ENCODE measurements at regions not wholly inside any gene's neighbourhood (a gene's known extent, or its start where the extent isn't known, plus 50 kb on each side); places are given as distances from the start of the nearest gene placed in this dataset.
"Not testable (repeated sequence)": the region's sequence is repeated elsewhere in the genome, so short reads cannot be mapped to it uniquely, and the experiment has no call there.

GRCh38 chr3:33919312-33920120 lies 121.1 kb downstream of the PDCD6IP start:
- DNase-seq: no peak

GRCh38 chr3:33920511-33920910 lies 122.1 kb downstream of the PDCD6IP start:
- no peak for DNase-seq

DNA sequence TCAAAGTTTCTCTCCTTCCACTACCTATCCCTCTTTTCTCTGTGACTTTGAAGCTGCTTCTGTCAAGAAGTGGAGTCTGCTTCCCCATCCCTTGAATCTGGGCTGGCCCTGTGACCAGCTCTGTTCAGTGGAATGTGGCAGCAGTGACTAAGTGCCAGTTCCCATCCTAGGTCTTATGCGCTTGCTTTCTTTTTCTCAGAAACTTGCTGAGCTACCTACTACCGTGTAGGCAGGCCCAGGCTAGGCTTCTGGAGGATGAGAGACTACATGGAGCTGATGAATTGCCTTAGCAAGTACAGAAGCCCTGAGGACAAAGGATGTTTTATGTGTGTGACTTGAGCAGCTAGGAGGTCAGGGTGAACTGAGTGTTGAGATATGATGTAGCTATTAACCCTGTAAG lies 123.2 kb downstream of the PDCD6IP start:
- no peak for DNase-seq

- no peak for DNase-seq
Observed at GRCh38 chr3:33926998-33927605, 128.7 kb downstream of the PDCD6IP start.

DNA sequence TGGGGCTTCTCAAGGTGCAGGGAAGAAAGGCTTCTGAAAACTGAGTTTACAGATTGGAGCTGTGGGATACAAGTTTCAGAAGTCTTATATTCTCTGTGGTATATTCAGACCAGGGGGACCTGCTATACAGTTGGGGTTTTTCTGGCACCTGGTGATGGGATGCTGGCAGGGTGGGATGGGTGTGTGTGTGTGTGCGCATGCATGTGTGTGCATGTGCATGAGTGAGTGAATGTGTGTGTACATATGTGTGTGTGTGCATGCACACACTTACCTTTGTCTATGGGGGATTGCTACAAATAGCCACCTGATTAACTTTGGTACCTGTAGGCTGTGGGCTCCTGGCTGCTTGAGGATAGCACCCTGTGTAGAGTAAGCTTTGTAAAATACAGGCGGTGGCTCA lies 131.4 kb downstream of the PDCD6IP start:
- no peak for DNase-seq

DNA sequence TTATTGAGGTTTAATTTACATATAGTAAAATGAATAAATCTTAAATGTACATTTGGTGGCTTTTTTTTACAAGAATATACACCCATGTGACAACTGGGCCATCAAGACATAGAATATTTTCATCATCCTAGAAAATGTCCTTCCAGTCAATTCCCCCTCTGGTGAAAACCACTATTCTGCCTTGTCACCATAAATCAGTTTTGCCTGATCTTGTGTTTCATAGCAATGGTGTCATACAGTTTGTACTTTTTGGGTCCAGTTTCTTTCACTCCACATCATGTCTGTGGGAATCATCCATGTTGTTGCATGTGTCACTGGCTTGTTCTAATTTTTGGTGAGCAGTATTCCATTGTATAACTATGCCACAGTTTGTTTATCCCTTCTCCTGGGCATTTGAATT lies 133.1 kb downstream of the PDCD6IP start:
- DNase-seq: no peak

DNA sequence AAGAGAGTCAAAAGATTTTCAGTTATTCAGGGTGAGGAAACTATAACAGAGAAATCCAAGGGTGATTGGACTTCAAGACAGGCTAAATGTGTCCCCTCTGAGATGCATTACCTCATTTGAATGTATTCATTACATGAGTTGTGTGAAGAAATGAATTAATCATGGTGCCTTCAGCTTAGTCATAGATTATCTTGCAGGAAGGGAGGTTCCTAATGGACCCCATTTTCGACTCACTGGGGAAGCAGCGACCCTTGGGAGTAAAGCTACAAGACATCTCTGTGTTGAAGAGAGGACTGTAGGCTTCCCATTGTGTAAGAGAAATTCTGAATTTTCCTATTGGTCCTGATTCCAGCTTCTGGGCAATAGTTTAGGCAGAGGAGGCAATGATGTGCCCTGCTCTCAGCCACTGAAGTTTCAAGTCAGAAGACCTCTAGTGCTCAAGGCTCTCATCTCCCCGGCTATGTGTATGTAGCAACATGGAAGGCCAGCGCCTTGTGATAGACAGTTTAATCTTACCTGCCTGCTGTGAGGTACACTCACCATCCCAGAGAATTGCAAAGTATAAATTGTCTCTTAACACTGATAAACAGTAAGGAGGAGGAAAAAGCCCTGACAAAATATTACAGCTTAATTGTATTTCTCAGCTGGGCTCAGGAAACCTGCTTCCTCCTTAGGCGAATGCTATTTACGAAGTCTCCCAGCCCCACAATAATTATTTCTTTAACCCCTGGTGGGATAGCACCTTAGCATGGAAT lies 133.8 kb downstream of the PDCD6IP start:
- no peak for DNase-seq

DNA sequence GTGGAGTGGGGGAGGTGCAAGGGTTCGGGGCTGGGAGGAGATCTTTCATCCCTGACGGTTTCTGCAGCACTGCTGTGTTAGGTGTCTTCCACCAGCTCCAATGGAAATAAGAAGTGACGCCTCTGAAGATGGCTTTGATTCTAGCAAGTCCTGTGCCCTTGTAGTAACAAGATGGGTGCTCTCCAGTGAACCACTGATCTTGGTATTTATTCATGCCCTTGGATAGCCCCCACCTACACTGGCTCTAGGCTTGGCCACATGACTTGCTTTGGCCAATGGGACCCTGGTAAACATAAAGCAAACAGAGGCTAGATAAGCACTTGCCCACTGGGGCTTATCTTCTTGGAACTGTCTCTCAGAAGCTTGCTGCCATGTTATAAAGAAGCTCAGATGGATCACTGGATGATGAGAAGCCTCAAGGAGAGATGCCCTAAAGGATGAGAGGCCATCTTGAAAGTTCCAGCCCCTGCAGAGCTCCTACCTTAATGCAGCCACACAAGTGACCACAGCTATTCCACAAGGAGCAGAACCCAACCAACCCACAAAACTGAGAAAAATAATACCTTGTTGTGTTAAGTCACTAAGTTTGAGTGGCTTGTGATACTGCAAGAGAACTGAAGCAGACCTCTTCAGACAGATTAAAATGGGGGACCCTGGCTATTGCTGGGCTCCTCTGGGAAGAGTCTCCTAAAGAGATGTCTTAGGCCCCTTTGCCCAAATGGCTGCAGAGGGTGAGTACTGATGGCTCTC lies 137.9 kb downstream of the PDCD6IP start:
- no peak for DNase-seq

GRCh38 chr3:33936921-33937525 lies 138.6 kb downstream of the PDCD6IP start:
- DNase-seq: no peak

GRCh38 chr3:33937628-33938027 lies 139.2 kb downstream of the PDCD6IP start:
- DNase-seq: no peak

DNA sequence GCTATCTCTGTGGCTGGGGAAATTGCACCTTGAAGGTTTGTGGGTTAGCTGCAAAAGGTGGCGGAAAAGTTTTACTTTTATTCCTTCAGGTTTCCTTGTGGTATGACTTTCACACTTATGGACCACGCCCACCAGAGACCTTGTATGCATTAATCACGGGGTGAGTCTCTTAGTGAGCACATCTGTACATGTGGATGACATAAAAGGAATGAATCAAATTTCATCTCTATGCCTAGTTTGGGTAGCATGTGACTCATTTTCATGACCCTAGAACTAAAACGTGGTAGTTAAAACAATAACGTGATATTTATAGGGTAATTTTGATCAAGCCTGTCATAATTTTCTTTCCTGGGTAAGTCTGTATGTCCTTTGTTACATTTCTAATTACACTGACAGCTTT lies 141.7 kb downstream of the PDCD6IP start:
- no peak for DNase-seq

- DNase-seq: no peak
Observed at GRCh38 chr3:33940736-33941135, 142.3 kb downstream of the PDCD6IP start.

DNA sequence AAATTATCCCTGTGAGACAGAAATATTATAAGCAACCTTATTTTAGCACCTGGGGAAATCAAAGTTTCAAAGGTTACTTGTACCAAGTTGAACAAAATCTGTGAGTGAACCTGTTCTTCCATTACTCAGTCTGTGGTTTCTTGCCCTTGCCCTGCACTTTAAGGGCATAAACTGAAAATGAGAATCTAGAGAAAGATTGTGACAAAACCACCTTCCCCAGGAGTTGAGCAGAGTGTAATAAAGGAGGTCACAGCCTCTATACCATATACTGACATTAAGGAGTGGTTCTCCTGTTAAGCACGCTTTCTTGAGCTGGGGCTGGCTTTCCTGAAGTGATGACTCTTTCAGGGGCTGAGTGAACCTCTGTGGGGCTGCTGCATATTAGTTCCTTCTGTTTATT lies 143.4 kb downstream of the PDCD6IP start:
- no peak for DNase-seq

- DNase-seq: no peak
Observed at GRCh38 chr3:33942483-33943150, 144.2 kb downstream of the PDCD6IP start.

- no peak for DNase-seq
Observed at GRCh38 chr3:33943277-33943676, 144.8 kb downstream of the PDCD6IP start.

- not testable (repeated sequence) for DNase-seq
Observed at GRCh38 chr3:33946612-33947011, 148.2 kb downstream of the PDCD6IP start.

DNA sequence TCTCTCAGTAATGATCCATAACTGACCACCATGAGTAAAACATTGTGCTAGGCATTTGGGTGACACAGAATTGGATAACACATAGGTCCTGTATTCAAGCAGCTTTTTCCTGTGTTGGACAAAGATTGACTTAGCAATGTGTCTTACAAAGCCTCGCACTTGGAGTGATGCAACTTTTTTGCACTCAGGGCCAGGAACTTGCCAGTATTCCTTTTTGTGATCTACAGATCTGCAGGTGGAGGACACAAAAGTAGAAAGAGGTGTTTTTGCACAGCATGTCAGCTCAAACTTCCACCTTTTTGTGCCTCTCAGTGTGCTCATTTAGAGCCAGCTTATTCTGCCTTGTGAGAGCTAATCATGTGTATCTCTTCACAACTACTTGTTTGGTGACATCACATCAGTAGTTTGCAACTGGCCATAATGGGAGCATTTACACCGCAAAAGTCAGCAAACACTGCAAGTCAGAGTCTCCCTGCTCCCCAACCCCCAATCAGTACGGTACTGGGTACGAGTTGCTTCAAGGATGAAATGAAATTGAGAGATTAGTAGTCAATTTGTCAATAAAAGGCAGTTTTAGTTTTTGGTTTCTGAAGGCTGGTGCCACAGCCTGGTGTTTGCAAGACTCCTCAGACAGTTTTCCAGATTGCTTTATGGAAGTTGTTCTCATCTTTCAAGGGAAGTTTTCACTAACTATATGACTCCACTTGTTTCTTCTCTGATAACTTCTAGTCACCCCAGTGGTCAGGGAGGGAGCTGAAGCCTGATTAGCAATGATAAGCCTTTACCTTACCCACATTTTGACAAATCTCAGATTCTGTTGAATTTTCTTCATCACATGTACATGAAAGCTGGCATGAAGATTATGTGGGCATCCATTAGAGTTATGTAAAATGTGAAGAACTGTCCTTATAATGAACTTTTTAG lies 149.1 kb downstream of the PDCD6IP start:
- DNase-seq: no peak

DNA sequence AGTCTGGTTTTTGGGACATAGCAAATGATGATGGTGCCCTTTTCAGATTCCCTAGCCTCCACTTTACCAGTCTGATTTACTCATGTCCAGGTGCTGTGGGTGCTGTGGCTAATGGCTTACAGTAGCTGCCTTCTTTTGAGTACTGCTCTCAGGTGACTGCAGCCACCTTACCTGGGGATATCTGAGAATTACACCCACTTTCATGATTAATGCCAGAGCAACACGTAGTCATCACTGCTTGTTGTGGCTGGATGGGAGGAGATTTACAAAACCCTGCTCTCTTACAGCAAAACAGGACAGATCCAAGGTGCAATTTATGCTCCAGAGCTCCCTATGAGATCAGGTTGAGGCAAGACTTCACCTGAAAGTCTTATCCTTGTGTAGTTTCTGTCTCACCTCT lies 150.6 kb downstream of the PDCD6IP start:
- DNase-seq: no peak

DNA sequence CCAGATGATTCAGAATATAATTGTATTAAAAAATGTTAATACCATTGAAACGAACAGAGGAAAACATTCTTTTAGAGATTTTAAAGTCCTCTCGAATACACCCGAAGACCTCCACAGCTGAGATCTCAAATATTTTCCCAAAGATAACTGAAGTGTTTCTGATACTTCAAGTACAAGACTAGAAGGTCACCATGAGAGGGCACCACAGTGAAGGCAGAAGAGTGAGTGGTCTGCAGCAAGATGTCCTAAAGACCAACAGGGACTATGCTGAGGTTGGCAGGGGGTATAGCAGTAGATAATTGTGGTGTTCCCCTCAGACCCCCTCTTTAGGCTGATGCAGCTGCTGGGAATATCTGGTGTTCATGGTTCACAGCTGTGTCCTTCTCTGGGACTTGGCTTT lies 156.5 kb downstream of the PDCD6IP start:
- DNase-seq: no peak

- no peak for DNase-seq
Observed at GRCh38 chr3:33956206-33956605, 157.8 kb downstream of the PDCD6IP start.

DNA sequence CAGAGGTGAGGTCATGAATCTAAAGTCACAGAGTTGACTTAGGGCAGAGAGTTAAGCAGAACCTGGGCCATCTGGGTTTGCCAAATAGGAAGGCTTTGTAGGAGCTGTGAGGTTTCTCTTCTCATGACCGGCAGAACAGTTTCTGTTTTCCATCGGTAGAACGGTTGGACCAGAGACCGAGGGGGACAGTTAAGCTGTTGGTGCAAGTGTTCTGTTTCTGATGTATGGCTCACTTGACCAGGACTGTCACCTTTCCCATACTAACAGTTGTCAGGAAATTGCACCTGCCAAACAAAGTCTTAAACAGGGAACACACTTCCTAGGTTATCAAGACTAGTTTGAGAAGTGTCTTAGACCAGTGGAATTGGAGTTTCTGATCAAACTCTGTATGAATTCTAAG lies 158.3 kb downstream of the PDCD6IP start:
- no peak for DNase-seq
